HCEC 1CT (cell line): ENCODE measurements at regions not wholly inside any gene's neighbourhood (a gene's known extent, or its start where the extent isn't known, plus 50 kb on each side); places are given as distances from the start of the nearest gene placed in this dataset.

Experiments used
- DNase-seq: peaks from one replicate; pipeline ENCODE4 v3.0.0-alpha.2; 2017

DNA sequence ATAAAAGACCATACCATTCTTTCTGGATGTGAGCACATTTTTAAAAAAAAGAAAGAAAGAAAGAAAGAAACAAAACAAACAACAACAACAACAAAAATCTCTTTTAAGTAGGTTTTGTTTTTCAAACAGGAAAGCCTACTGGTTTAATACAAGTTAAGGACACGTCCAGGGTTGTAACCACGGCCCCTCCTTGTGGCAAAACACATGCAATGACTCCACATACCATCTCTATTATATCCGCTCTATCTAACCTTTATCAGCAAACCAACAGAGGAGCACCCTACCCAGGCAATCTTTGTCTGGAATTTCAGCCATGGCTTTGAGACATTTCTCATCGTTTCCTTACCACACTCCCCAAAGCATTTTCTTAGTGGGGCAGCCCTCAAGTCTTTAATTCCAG lies 360.5 kb upstream of the TMPO start:
- DNase-seq: no peak

DNA sequence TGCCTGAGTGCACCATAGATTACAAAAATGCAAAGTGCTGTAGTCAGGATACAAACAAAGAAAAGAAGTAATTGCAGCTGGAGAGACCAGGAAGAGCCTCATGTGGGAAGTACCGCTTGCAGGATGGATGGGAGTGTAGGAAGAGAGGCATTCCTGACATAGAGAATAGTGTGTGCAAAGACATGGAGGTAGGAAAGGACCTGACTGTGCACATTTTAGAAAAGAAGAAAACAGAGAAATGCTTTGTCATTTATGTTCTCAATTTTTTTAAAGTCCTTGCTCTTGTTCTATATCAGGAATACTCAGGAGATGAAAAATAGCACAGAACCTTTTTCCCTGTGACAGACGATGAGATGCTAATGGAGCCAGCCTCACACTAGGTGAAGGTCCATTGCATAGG lies 358.7 kb upstream of the TMPO start:
- DNase-seq: no peak

DNA sequence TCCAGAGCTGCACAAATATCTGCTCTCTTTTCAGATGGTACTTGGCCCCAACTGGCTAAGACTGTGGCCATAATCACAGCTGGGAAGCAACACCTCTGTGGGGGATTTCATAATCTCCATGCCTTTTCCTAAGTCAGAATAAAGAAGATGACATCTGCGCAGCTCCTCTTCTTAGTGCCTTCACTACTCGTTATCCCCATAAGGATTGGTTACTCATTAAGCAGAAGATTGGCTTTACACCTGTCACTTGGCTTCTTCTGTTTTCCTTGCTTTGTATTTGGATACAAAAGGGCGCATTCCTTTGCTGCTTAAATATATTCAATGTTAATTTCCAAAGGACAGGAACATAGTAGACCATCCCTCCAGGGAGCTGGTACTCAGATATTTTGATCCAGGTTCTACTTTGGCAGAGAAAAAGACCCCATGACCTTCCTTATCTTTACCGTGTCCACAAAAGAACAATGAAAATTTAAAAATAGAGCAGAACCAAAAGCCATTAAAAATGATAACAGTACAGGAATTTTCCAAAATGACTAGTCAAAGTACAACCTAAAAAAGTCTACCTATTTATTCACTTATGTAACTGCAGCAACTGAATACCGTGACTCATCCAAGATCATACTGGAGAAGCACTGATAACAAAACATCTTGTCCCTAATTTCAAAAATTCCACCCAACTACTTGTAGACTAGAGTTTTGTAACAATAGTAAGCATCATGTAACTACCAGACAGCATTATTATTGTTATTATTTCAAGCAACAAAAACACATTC lies 352.3 kb upstream of the TMPO start:
- DNase-seq: no peak

DNA sequence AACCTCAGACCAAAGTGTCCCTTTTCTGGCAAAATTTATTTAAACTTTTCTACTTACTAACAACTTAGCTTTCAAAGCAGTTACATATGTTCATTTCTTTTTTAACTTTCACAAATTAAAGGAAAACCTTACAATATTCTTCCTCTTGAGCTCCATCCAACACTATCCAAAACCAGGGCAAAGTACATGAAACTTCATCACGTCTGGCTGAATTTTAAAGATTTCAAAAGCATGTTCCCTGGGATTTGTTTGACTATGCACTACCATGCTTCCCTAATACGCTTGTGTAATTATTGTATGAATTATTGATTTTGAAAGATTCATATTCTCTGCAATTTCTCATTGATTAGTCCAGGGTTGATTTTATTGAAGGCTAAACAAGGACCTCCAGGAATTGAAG lies 343.1 kb upstream of the TMPO start:
- DNase-seq: no peak

DNA sequence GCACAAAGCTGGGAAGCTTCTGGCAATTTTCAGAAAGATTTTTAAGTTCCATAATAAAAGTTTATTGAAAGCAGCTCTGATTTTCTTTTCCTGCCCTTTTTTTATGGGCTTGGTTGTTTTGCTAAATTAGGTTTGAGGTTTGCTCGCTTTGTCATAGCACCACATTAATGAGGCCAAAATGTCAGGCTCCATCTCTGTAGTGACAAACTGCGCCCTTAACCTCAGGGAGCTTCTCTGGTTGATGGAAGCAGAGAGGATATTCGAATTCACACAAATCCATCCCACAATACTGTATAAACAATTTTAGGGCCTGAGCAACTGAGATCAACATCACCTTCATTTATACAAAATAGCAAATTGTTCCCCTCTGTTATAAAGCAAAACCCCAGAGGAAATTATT lies 342.6 kb upstream of the TMPO start:
- DNase-seq: no peak

DNA sequence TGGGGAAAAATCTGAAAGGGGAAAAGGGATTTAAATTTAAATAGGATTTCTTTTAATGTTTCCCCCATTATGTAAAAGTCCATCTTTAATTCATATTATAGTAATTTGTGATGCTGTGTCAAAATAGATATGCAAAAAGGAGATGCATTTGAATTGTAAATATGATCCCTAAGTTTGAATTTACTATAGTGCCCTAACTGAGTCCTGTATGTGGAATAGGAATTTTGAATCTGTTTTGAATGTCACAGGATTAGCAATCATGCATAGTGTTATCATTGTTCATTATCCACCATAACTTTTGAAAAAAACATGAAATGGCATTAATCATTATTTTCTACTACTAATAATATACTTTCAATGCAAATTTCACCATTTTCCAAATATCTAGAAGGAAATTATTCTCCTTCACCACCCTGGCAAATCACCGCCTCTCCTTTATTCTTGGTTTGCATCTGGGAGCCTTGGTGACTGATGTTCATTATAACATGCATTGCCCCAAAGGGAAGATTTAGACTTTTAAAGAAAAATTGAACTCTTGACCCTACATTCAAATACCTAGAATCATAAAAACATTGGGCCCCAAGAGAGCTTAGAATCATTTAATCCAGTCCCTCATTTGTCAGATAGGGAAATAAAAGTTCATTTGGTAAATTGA lies 341.5 kb upstream of the TMPO start:
- no peak for DNase-seq

DNA sequence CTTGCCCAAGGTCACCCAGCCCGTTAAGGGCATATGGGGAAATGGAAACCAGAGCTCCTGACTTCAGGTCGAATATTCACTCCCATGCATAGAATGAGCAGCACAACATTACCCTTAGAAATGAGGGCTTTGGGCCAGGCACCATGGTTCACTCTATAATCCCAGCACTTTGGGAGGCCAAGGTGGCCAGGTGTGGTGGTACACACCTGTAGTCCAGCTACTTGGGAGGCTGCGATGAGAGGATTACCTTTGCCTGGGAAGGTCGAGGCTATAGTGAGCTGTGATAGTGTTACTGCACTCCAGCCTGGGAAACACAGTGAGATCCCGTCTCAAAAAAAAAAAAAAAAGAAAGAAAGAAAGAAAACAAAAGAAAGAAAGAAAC lies 341.0 kb upstream of the TMPO start:
- DNase-seq: no peak

DNA sequence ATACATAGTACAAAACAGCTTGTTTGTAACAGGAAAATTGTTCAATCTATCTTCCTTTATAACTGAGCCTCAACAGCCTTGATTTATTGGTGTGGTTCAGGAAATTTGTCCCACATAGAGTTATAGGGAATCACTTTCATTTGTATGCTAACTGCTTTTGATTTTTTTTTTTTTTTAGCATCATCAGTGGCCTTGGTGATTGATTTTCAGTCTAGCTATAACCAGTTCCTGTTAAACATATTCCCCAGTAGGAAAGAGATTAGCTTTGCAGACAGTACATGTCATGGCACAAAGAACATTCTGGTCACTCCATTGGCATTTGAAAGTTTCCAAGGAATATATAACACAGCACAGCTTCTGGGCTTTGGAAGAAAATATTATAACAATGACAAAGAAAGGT lies 337.3 kb upstream of the TMPO start:
- DNase-seq: no peak

DNA sequence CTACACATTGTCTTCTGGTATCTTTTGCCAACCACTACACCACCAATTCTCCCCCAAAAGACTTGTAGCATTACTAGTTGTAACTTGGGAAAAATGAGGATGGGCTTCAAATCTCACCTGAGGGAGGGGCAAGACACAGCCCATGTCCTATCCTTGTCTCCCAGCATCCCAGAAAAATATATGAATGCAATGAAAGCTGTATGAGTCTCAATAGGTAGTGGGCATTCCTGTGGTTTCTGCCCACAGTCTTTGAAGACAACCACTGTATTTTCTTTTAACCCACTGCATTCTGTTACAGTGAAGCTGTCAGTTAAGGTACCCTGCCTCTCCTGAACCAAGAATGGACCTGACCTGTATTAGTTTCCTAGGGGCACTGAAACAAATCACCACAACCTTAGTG lies 336.2 kb upstream of the TMPO start:
- DNase-seq: no peak

DNA sequence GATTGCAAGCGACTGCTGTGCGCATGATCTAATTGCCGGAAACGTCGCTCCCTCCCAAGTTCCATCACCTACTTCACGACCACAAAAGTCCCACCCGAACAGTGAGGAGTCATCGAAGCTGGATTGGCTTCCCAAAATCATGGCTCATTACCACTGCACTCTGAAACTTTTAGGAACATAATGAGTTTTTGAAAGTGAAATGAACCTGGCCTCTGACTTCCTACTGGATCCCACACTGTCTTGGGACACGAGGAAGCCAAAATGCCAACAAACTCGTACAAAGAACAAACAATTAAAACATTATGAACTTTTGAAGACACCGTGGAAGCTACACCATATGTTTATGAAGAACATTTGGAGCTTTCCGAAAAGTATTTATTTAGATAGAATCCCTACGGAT lies 334.8 kb upstream of the TMPO start:
- no peak for DNase-seq

DNA sequence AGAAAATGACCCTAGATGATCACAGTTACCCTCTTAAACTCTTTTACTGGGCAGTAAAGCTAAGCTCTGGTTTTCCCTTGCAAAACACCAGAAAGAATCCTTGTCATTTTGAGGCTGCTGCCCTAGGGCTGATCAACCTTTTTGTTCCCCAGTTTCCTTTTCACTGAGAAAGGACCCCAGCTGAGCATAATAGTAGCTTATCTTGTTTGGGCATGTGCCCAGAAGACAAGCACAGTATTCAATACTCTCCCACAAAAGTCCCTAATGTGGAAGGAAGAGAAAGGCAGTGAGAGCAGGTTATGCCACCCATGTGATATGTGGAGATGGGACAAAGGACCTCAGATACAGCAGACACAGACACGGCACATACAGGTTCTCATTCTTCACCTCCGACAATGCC lies 332.6 kb upstream of the TMPO start:
- DNase-seq: no peak

DNA sequence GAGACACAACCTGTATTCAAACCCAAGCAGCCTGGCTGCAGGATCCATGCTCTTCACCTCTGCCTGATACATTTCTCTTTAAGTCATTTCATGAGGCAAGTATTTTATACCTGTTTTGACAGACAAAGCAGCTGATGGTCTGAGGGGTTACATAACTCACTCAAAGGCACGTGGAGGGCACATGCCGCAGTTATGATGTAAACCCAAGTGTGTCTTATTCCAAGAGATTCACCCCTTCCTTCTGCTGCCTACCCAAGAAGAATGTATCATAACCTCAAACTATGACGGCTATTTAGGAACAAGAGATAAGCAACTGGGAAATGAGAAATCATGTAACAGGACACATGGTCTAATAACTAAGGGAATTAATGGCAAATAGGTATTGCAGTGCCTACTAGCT lies 329.8 kb upstream of the TMPO start:
- DNase-seq: no peak

DNA sequence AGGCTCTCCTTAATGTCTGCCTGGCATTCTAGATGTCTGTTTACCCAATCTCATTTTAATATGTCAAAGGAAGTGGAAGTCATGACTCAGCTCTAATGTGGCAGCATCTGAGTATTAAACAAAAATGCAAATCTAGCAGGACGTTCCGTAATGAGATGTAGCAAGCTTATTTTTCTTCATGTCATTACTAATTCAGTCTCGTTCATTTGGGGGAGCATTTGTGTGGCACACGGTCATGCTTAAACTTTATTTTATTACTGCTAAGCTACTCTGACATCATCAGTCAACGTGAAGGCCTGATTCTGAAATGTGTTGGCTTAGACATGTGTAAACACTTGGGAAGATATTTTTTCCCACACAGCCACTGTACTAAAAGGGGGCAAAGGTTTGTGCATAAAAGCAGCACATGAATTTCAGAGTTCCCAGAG lies 326.7 kb upstream of the TMPO start:
- no peak for DNase-seq

DNA sequence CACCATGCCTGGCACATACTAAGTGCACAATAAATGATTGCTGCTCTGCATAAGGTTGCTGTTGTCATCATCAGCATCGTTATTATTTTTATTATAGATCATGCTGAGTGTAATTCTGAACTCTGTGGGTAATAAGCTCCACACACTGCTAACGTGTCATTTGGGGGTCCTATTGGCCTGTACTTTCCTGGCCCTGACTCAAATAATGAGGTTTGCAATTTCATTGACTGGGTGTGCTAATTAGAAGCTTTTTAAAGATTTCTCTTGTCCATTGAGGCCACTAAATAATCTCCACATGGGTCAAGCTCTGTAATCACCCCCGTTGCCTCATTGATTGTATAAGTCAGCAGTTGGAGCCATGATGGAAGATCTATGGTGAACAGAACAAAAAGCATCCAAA lies 320.8 kb upstream of the TMPO start:
- no peak for DNase-seq

DNA sequence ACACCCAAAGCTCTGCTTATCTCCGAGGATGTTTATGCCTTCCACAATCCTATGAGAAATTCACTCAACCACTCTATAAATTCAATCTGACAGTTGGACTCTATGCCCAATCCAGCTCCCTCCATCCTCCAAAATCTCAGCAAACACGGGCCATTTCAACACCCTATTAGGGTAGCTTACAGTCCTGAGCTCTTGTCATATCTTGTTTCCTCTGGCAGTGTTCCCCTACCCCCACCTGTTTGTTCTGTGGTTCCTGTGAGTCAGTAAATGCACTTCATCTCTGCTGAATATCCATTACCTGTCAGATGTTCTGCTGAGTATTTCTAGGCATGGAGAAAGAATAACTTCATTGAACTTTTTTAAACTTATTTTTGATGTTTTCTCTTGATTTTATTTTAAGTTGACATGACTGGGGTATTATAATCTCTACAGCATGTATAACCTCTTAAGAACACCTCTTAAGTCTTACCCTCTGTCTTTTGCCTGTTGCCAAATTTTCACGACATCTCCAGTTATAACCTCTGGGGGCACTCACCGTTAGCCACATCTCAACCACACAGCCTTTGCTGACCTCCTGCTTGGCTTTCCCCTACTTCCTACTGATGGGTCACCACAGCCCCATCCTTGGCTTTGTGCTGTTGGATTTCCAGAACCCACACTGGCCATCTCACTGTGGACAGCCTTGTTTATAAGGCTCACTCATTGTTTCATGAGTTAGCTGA lies 317.0 kb upstream of the TMPO start:
- no peak for DNase-seq

DNA sequence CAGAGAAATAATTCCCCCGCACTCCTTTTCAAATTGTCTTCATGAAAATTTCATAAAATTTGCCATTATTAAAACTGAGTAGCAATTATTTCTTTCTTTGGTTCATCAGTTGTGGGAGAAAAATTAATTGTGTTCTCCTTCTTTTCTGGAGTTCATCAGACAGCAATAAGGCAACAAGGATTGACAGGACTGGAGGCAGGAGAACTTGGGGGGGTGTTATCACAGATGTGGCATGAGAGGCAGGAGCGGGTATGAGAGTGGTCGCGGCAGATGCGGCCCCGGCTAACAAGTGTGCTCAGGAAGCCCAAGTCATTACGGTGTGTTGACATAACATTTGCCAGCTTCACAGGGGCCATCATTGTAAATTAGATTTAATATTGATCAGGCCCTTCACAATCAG lies 306.6 kb upstream of the TMPO start:
- no peak for DNase-seq

DNA sequence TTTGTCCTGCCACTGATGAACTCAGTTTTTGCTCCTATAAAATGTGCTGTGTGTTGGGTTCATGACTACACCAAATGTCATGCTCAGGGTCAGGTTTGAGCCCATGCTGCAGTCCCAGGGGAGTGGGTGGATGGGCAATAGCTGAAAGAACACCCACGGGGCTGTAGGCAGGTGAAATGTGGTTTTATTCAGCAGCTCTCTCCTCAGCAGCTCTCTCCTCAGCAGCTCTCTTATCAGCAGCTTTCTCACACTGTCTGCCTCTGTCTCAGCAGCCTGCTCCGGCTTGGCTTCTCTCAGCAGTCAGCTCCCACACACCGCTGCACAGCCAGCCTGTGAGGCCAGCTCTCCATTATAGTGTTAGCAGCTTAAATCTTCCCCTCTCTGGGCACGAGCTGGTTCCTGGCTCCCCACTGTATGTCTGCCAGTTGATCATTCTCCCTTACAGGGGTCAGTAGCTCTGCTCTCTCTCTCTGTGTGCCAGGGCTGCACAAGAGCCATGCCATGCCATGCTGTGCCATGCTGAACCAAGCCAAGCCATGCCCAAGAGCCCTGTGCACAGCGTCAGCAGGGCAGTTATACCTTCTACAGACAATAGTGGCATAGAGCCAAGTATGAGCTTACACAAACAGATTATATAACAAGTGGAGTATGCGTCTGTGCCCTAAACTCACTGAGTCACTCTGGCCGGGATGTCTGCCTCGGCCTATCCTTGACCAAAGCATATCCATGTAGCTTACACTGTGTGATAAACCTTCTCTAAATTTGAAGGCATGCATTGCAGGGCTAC lies 303.3 kb upstream of the TMPO start:
- DNase-seq: no peak

DNA sequence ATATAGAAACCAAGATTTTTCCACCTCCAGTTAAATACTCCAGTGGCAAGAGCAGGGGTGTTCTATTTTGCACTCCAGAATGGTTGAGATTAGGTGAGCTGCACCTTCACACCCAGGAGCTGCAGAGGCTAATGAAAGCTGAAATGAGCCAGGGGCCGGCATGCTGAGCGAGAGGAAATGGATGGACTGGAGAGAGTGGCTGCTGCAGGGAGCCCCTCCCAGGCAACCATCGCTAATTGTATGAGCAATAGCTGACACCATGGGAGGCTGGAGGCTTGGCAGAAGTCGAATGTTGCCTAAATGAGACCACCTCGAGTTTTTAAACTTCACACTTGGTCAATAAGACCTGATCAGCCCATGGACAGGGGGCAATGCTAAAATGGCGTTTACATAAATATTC lies 301.8 kb upstream of the TMPO start:
- no peak for DNase-seq

DNA sequence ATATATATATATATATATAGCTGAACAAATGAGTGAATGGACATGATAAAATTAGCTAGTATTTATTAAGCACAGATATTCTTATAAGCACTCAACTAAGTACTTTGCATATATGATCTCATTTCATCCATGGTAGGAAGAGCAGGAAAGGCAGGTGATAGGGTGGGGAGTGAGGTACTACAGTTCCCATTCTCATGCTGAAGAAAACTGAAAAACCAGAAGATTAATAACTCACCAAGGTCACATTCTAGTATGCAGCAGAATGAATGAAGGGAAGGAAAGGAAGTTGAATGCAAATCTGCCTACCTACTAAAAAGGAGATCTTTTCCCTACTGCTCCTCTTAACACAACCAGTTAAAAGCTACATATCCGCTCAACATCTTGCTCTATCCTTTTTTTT lies 298.1 kb upstream of the TMPO start:
- DNase-seq: no peak

DNA sequence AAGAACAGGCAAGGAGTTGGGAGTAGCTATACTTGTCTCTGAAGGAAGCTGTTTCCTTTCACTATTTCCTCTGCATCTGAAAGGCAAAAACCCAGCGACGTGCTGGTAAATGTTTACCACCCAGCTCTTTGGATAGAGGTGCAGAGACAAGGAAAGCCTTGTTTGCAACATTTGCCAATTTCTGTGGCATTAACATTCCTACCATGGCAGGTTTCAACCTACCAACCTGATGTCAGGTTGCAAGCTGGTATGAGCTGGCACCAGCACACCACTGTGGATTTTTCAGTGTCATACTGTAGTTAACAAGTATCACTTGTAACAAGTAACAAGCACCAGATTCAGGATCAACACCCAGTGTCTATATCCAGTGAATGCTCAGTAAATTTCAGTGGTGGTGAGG lies 294.8 kb upstream of the TMPO start:
- DNase-seq: no peak

DNA sequence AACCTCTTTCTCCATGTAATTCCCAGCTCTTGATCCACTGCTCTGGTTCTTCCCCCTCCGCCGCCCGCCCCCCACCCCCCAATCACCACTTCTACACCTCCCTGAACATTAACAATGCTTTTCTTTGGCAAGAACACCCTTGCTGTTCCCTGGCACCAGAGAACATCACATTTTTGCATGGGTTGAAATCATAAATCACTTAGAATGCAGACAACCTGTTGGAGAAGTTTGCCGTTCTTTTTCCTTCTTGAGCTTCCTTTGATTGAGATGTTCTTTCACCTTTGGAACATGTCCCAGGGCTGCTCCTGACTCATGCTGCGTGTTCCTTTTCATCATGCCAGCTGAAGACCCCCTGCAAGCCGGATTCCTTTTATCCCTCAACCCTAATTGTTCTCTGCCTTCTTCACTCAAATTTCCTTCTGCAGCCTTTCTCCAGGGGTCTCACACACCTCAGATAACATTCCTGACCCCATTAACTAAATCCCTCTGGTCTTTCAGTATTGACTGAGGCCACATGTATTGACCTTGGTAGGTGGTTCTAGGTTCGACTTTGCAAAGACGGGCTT lies 294.1 kb upstream of the TMPO start:
- no peak for DNase-seq

DNA sequence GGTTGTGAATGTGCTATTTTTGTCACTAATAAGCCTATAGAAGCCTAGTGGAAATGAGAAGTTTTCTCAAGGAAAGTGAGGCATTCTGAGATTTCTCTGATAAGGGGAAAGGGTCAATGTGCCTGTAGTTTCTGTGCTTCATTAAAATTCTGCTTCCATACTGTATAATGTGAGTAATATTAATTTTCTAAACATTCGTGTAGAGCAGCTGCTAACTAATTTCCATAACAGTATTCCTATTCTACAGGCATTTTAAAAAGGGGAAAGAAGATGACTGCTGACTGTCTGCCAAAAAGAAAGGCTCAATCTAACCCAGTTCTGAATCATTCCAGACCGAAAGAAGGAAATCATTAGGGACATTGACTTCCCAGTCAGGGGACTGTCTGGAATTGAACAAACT lies 293.3 kb upstream of the TMPO start:
- DNase-seq: no peak

DNA sequence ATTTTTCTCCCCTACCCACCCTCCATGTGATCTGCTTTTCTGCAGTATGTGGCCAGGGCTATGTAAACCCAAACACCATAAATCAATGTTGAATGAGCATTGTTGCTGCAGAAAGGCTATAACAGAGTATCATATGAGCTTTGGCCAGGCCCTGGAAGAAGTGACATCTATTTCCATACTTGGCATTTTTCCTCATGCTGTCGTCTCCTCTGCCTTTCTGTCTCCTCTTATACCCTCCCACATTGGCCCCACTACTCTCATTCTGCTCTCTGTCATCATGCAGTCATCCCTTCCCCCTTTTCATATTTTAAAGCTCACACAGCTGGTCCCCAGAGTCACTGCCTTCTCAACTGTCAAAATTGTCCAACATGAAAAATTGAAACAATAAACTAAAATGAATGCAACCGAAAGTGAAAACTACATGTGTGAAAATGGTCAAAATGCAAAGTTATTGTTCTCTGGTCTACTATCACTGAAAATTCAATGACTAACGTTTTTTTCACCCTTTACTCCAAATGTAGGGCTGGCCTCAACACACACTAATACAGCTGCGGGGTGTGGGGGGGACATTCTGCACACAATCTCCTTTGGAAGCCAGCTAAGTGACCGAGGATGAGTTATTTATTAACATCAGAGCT lies 290.7 kb upstream of the TMPO start:
- no peak for DNase-seq
